ENCODE measurements at regions not wholly inside any gene's neighbourhood (a gene's known extent, or its start where the extent isn't known, plus 50 kb on each side); places are given as distances from the start of the nearest gene placed in this dataset.

GRCh38 chr3:153442799-153443487 is 280.9 kb downstream of the RAP2B start:
- no peaks in the 10 kb centered on the region for H3K36me3 ChIP-seq (ENCODE audit: insufficient read depth, low read length)
- H3F3A ChIP-seq (ENCODE audit: low read depth), result no peaks in the 10 kb centered on the region
- no peaks in the 10 kb centered on the region for H3K9me2 ChIP-seq (replicated peaks; ENCODE audit: low read depth, low read length)
- no peaks in the 10 kb centered on the region for H3K79me2 ChIP-seq (ENCODE audit: insufficient read depth, low read length)
- H3K9ac ChIP-seq (ENCODE audit: low read depth, low read length, poor library complexity, severe bottlenecking), result no peak overlapping the region
- peaks cover under 1% of the 10 kb centered on the region for H3K4me1 ChIP-seq (ENCODE audit: insufficient read depth, low read length, poor library complexity, severe bottlenecking)
- H3K27me3 ChIP-seq (ENCODE audit: insufficient read depth, low read length, poor library complexity, severe bottlenecking), result no peaks in the 10 kb centered on the region
- no peak for TF ChIP-seq CTCF (conservative IDR thresholded peaks at IDR 0.05; ENCODE audit: low read length)
- TF ChIP-seq EZH2phosphoT487 (IDR thresholded peaks at IDR 0.05; ENCODE audit: borderline replicate concordance), result no peak
- no peaks in the 10 kb centered on the region for H4K20me1 ChIP-seq (ENCODE audit: insufficient read depth, low read length, poor library complexity, severe bottlenecking)
- no peak overlapping the region for H3K4me3 ChIP-seq (ENCODE audit: low read length, poor library complexity, severe bottlenecking)
- H3K4me2 ChIP-seq (ENCODE audit: low read depth, low read length, poor library complexity, severe bottlenecking), result no peak overlapping the region
- H2AFZ ChIP-seq (ENCODE audit: low read length), result 0 out of 2 replicates have a peak overlapping the region, but pooled peaks have one; percentile 9
- no peaks in the 10 kb centered on the region for H3K9me3 ChIP-seq (ENCODE audit: insufficient read depth, low read depth, low read length)

- Histone ChIP-seq H3K9ac (ENCODE audit: low read depth, low read length, poor library complexity, severe bottlenecking) (no peak overlapping the region), H3K9me3 (ENCODE audit: insufficient read depth, low read depth, low read length) (no peaks in the 10 kb centered on the region), H3K4me1 (ENCODE audit: insufficient read depth, low read length, poor library complexity, severe bottlenecking) (no peaks in the 10 kb centered on the region), H4K20me1 (ENCODE audit: insufficient read depth, low read length, poor library complexity, severe bottlenecking) (no peaks in the 10 kb centered on the region), H2AFZ (ENCODE audit: low read length) (no peak overlapping the region), H3K4me3 (ENCODE audit: low read length, poor library complexity, severe bottlenecking) (no peak overlapping the region), H3K27me3 (ENCODE audit: insufficient read depth, low read length, poor library complexity, severe bottlenecking) (no peaks in the 10 kb centered on the region), H3K9me2 (replicated peaks; ENCODE audit: low read depth, low read length) (no peaks in the 10 kb centered on the region), H3K79me2 (ENCODE audit: insufficient read depth, low read length) (no peaks in the 10 kb centered on the region), H3K4me2 (ENCODE audit: low read depth, low read length, poor library complexity, severe bottlenecking) (no peak overlapping the region), H3K36me3 (ENCODE audit: insufficient read depth, low read length) (no peaks in the 10 kb centered on the region), H3F3A (ENCODE audit: low read depth) (no peaks in the 10 kb centered on the region)
- no peak for TF ChIP-seq EZH2phosphoT487 (IDR thresholded peaks at IDR 0.05; ENCODE audit: borderline replicate concordance)
- peak; percentile 77 for TF ChIP-seq CTCF (conservative IDR thresholded peaks at IDR 0.05; ENCODE audit: low read length)
Measured at GRCh38 chr3:153443961-153444360, 281.9 kb downstream of the RAP2B start.

GRCh38 chr3:153445817-153446216 is 283.8 kb downstream of the RAP2B start:
- H2AFZ ChIP-seq (ENCODE audit: low read length), result no peak overlapping the region
- H3K9me3 ChIP-seq (ENCODE audit: insufficient read depth, low read depth, low read length), result no peaks in the 10 kb centered on the region
- no peak overlapping the region for H3K9ac ChIP-seq (ENCODE audit: low read depth, low read length, poor library complexity, severe bottlenecking)
- no peaks in the 10 kb centered on the region for H3F3A ChIP-seq (ENCODE audit: low read depth)
- H3K4me1 ChIP-seq (ENCODE audit: insufficient read depth, low read length, poor library complexity, severe bottlenecking), result no peaks in the 10 kb centered on the region
- no peaks in the 10 kb centered on the region for H3K9me2 ChIP-seq (replicated peaks; ENCODE audit: low read depth, low read length)
- no peaks in the 10 kb centered on the region for H3K36me3 ChIP-seq (ENCODE audit: insufficient read depth, low read length)
- H3K79me2 ChIP-seq (ENCODE audit: insufficient read depth, low read length), result no peaks in the 10 kb centered on the region
- H4K20me1 ChIP-seq (ENCODE audit: insufficient read depth, low read length, poor library complexity, severe bottlenecking), result no peaks in the 10 kb centered on the region
- no peaks in the 10 kb centered on the region for H3K27me3 ChIP-seq (ENCODE audit: insufficient read depth, low read length, poor library complexity, severe bottlenecking)
- no peak overlapping the region for H3K4me3 ChIP-seq (ENCODE audit: low read length, poor library complexity, severe bottlenecking)
- no peak overlapping the region for H3K4me2 ChIP-seq (ENCODE audit: low read depth, low read length, poor library complexity, severe bottlenecking)
- TF ChIP-seq EZH2phosphoT487 (IDR thresholded peaks at IDR 0.05; ENCODE audit: borderline replicate concordance) (no peak), CTCF (conservative IDR thresholded peaks at IDR 0.05; ENCODE audit: low read length) (no peak)
